ENCODE measurements at regions not wholly inside any gene's neighbourhood (a gene's known extent, or its start where the extent isn't known, plus 50 kb on each side); places are given as distances from the start of the nearest gene placed in this dataset.

GRCh38 chr4:30385650-30386049 lies 334.5 kb upstream of the PCDH7 start:
- in situ Hi-C loops (cut with HindIII; ENCODE audit: low sequenced_read_pairs), result no loop called here

DNA sequence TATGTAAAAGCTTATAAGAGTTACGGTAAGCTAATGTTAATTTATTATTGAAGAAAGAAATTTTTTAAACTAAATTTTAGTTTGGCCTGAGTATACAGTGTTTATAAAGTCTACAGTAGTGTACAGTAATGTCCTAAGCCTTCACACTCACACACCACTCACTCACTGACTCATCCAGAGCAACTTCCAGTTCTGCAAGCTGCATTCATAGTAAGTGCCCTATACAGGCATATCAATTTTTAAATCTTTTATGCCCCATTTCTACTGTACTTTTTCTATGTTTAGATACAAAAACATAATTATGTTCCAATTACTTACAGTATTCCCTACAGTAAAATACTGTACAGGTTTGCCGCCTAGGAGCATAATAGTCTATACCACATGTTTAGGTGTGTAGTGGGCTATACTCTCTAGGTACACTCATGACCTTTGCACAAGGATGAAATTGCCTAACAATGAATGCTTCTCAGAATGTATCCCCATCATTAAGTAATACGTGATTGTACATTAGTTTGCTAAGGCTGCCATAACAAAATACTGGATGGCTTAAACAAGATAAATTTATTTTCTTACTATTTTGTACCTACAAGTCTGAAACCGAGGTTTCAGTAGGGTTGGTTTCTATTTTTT lies 333.8 kb upstream of the PCDH7 start:
- DNase-seq (ENCODE audit: low spot score), result no peak
- in situ Hi-C loops (cut with HindIII; ENCODE audit: low sequenced_read_pairs), result no loop called here

More at GRCh38 chr4:30385650-30386049, 334.5 kb upstream of the PCDH7 start:
- no peak for DNase-seq (ENCODE audit: low spot score)

DNA sequence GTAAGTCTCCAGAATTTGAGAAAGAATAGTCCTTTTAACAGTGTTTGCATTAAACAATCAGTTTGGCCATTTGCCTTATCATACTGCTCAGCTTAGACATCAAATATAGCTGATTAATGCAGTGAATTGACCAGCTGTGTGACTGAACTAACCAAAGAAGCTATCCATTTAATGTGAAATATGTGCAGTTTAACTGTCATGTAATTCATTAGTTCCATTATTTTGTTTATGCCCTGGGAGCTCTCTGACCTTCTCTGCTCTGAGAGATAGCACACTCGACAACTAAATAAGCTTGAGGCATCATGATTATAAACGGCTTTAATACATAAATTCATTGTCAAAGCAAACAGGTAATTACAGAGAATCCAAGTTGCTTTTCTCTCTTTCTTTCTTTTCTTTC lies 324.3 kb upstream of the PCDH7 start:
- DNase-seq (ENCODE audit: low spot score), result no peak
- in situ Hi-C loops (cut with HindIII; ENCODE audit: low sequenced_read_pairs), result no loop called here

DNA sequence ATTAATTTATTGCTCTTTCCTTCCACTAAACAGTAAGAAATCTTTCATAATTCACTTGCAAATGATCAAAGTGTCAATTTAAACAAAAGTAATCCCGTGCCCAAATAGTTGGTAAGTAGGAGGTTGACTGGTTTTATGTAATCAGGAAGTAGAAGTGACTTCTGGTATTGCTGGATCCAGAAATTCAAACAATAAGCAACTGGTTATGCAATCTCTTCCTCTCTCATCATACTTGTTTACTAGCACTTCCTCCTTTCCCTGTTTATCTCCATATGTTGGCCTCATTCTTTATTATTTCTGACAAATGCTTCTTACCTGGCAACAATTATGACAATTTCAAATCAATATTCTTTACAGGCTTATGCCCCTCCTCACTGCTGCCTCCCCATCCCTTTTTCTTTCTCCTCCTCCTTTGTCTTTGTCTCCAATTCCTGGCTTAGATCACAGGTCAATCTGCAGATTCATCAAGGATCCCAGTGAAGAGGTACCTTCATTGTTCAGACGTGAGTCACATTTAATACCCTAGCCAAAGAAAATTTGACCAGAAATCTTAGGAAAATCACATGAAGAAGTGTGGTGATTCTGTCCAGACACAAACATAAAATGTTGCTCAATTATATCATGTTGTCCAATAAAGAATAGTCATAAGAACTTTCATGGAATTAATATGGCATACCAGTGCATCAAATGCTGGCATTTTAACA lies 323.2 kb upstream of the PCDH7 start:
- in situ Hi-C loops (cut with HindIII; ENCODE audit: low sequenced_read_pairs), result no loop called here
- no peak for DNase-seq (ENCODE audit: low spot score)

DNA sequence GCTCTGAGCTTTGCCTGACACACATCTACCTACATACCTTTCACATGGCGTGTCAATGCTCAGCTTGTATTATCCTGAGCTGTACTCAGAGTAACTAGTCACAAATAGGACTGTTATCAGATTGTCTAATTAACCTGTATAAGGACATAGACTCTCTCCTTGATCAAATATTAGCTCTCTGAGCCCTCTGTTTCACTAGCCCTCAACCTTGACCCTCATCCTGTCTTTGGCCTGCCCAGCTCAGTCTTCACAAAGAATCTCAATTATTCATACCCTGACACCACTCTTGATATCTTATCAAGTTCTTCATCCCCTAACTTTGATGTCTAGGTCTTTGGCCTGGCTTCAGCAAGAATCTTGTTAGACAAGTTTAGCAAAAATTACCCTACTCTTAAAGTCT lies 320.7 kb upstream of the PCDH7 start:
- in situ Hi-C loops (cut with HindIII; ENCODE audit: low sequenced_read_pairs), result no loop called here
- DNase-seq (ENCODE audit: low spot score), result no peak

DNA sequence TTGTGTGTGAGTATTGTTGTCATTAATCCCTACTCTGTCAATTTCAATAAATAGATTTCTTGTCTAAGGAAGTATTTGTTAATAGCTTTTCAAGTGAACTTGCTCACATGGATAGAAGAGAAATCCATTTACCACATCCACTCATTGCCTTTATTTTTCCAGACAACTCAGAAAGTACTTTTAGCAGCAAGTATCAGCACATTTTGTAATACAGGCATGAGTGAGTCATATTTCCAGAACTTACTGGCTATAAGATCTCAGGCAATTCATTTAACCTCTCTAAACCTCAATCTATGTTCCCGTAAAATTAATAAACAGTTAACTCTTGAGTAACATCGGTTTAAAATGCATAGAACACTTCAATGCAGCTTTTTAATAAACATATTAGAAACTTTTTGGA lies 317.9 kb upstream of the PCDH7 start:
- in situ Hi-C loops (cut with HindIII; ENCODE audit: low sequenced_read_pairs), result no loop called here
- no peak for DNase-seq (ENCODE audit: low spot score)

DNA sequence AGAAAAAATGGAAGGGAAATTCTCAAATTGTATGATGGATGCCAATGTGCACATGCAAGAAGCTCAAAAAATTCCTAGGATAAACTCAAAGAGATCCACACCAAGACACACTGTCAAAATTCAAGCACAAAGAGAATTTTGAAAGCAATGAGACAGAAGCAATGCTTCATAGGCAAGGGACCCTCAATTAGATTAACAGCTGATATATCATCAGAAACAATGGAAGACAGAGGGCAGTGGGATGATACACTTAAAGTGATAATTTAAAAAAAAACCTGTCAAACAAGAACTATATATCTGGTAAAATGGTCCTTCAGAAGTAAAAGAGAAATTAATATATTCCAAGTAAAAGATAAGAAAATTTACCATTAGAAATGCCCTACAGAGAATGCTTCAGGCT lies 306.3 kb upstream of the PCDH7 start:
- in situ Hi-C loops (cut with HindIII; ENCODE audit: low sequenced_read_pairs), result no loop called here
- DNase-seq (ENCODE audit: low spot score), result no peak

- in situ Hi-C loops (cut with HindIII; ENCODE audit: low sequenced_read_pairs), result no loop called here
- DNase-seq (ENCODE audit: low spot score), result no peak
These were observed 303.6 kb upstream of the PCDH7 start for GRCh38 chr4:30416547-30416946.

DNA sequence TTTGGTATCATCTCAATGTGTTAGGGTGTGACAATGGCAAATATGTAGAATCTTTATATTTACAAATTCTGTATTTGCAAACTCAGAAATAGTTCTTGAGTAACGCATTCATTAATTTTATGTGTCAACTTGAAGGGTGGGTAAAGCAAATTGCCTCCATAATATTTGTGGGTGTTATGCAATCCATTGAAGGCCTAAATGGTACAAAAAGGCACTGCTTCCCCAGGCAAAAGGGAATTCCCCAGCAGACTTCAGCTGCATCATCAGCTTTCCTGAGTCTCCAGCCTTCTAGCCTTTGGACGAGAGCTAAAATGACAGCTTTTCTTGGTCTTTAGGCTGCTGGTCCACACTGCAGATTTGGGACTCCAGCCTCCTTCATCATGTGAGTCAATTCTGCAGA lies 292.2 kb upstream of the PCDH7 start:
- in situ Hi-C loops (cut with HindIII; ENCODE audit: low sequenced_read_pairs), result no loop called here
- no peak for DNase-seq (ENCODE audit: low spot score)

DNA sequence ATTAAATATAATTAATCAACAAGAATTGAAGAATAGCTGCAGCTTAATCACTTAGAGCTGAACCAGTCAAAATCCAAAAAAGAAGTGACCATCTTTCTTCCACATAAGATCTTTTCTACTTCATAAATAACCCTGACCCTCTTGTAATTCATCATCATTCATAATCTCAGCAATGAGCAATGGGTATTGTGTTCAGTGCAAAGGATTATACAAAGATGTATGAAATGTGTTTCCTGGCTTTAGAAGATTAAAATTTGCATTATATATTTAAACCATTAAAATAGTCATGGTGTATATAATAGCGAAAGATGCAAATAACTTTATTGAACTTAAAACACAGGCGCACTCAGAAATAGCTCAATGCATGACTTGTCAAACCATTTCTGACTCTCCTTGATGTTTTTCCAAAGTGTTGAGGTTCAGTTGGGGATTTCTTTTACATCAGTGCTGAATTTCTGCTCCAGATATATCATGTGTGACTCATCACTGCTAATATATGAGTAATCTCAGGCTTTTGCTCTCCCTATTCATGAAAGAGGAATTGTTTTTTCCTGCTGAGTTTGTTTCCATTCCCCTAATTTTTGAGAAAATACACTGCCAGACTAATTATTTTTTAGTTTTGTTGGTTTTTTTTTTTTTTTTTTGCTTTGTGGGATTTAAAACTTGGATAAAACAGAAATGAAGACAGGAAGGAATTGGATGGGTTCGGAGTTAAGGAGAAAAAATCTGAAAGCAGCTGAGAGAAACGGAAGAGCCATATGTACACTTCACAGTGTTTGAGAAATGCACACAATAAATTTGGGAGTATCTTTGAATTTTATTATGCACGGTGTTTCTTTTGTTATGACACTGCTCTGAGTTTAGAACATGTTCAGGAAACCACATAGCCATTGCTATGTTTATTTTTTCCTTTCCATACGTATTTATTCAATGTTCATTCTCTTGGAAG lies 290.1 kb upstream of the PCDH7 start:
- no peak for DNase-seq (ENCODE audit: low spot score)
- in situ Hi-C loops (cut with HindIII; ENCODE audit: low sequenced_read_pairs), result no loop called here

- in situ Hi-C loops (cut with HindIII; ENCODE audit: low sequenced_read_pairs), result no loop called here
- no peak for DNase-seq (ENCODE audit: low spot score)
These were observed 285.5 kb upstream of the PCDH7 start for GRCh38 chr4:30434656-30435055.

- DNase-seq (ENCODE audit: low spot score), result no peak
- in situ Hi-C loops (cut with HindIII; ENCODE audit: low sequenced_read_pairs), result no loop called here
These were observed 283.8 kb upstream of the PCDH7 start for GRCh38 chr4:30436394-30436793.

DNA sequence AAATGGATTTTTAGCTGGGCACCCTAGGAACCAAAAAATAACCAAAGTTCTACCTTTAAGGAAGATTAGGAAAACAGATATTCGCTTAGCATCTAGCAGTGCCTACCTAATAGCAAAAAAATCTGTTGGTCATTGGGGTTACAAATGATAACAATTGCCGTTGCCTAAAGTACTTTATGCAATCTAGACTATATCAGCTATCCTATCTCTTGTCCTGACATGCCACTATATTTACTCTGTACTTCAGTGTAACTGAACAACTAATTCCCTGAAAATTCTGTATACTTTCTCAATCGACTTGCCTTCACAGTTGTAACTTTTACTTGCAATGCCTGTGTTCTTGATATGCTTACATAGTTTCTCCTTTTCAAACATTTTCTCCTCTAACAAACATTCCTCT lies 282.9 kb upstream of the PCDH7 start:
- DNase-seq (ENCODE audit: low spot score), result no peak

DNA sequence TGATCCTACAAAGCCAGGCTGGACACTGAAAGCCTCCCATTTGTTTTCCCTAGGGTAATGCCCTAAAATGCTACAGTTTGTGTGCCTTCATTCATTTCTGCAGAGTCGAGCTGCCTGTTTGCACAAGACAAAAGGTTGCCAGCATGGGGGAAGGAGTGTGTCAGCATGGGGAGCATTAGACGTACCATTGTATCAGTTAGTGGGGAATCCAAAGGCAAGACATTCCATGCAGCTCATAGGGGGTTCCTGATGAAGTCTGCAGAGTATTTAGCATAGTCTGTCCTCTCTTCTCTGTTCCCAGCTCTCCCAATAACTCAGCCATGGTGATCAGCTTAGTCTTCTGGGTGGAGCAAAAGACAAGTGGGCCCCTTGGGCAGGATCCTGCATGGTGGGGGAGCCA lies 276.9 kb upstream of the PCDH7 start:
- in situ Hi-C loops (cut with HindIII; ENCODE audit: low sequenced_read_pairs), result no loop called here
- DNase-seq (ENCODE audit: low spot score), result no peak

More for the DNA sequence above, 282.9 kb upstream of the PCDH7 start:
- in situ Hi-C loops (cut with HindIII; ENCODE audit: low sequenced_read_pairs), result no loop called here

DNA sequence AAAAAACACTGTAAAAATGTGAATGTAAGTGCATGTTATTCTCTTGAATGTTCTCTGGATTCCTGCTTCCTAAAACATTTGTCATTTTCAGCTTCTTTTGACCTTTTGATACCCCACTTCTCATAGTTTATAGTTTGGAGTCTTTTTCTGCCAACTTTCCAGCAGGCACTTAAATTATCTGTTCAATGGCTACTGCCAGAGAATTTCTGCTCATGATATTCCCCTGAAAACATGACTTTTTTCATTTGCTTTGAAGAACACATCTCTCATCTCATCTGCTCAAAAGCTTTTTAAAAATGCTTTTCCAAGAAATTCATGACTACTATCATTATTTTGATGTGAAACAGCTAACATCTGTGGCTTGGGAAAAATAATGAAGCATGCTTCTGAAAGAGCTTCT lies 269.7 kb upstream of the PCDH7 start:
- DNase-seq (ENCODE audit: low spot score), result no peak
- in situ Hi-C loops (cut with HindIII; ENCODE audit: low sequenced_read_pairs), result no loop called here

DNA sequence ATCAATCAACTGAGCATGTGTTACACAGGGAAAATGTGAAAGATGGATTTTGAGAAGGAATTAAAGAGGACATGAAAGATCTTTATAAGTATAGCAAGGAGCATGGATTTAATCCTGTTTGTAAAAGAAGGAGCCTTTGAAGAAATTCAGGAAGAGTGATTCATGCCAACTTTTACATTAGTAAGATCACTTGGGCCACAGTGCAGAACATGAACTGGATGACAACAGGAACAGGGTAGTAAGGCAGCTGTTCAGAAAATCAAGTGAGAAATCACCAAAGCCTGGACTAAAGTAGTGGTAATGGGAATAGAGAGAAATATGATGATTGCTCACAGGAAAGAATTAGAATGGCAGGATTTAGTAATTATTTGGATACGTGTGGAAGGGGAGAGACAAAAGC lies 265.7 kb upstream of the PCDH7 start:
- in situ Hi-C loops (cut with HindIII; ENCODE audit: low sequenced_read_pairs), result no loop called here
- DNase-seq (ENCODE audit: low spot score), result no peak

GRCh38 chr4:30456716-30457115 lies 263.5 kb upstream of the PCDH7 start:
- no peak for DNase-seq (ENCODE audit: low spot score)
- in situ Hi-C loops (cut with HindIII; ENCODE audit: low sequenced_read_pairs), result no loop called here

DNA sequence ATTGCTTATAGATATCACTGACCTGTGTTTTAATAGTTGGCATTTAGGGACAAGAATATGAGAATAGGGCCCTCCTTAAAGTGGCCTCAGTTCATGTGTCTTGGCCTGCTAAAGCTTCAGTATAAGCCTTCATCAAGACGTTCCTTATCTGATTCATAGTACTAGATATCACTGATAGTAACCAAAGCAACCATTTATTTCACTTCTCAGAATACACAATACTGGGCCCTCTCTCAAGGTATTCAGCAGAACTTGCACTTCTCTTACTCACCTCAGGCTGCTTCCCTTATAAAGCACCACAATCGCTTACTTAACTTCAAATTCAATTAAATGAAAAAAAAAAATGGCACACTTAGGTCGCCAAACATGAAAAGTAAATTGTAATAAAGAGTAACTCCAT lies 259.4 kb upstream of the PCDH7 start:
- DNase-seq (ENCODE audit: low spot score), result no peak
- in situ Hi-C loops (cut with HindIII; ENCODE audit: low sequenced_read_pairs), result no loop called here

- DNase-seq (ENCODE audit: low spot score), result no peak
- in situ Hi-C loops (cut with HindIII; ENCODE audit: low sequenced_read_pairs), result no loop called here
These were observed 259.0 kb upstream of the PCDH7 start for GRCh38 chr4:30461218-30461617.

DNA sequence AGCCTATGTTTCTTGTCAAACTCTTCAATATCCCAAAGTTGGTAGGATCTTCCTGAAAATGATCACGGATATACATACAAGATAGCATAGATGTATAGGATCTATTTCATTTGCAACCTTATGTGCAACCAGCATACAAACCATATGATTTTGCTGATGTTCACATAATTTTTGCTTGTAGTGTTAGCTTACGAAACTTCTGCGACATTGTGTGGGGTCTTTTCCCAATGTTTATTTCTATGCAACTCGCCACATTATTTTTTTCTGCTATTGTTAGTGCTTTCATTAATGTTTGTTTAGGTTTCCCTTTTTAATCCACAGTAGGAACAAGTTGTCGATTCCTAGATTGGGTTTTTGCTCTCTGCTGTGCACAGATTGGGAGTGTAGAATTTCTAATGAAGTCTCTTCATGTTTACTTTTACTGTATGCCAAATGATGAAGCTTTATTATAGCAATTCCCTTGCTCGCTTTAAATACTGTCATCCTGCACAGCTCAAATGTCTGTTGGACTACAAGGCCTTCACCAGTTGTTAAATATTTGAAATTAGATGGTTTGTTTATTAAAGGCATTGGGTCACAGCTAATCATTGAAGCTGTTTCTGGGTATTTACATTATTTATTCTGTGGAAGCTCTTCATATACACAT lies 257.6 kb upstream of the PCDH7 start:
- in situ Hi-C loops (cut with HindIII; ENCODE audit: low sequenced_read_pairs), result no loop called here
- DNase-seq (ENCODE audit: low spot score), result no peak

Measured in G401 (cell line).